ENCODE measurements at regions not wholly inside any gene's neighbourhood (a gene's known extent, or its start where the extent isn't known, plus 50 kb on each side); places are given as distances from the start of the nearest gene placed in this dataset.

DNA sequence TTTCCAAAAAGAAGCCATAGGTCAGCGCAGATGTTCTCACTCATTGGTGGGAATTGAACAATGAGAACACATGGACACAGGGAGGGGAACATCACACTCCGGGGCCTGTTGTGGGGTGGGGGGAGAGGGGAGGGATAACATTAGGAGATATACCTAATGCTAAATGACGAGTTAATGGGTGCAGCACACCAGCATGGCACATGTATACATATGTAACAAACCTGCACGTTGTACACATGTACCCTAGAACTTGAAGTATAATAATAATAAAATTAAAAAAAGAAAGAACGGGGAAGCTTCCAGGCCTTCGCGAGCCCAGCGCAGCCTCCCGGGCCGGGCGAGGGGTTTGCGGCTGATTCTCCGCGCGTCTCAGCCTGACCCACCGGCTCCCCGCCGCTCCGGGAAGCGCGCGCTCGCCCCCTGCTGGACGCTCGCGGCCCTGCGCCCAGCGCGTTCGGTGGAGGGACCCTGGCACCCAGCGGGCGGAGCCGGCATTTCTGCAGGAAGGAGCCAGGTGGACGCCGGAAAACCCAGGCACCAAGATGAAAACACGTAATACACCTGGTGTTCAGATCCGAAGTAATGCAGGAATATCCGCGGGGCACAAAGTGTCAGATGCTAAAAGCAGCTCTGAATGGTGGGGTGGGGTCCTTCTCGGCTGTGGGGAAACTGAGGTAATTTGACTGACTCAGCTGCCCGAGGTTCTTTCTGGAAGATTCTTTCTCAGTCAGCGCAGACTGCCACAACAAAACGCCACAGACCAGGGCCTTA, 67.1 kb upstream of the PPP1R26 start:
- DNase-seq: peak; percentile 72

DNA sequence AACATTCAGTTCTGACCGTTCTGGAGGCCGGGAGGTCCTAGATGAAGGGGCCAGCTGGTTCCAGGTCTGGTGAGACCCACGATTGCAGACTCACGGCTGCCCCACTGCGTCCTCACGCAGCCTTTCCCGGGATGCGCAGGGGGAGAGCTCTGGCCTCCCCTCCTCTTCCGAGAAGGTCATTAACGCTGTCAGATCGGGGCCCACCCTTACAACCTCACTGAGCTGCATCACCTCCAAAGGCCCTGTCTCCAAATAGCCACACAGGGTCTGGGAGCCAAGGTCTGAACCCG, 66.6 kb upstream of the PPP1R26 start:
- no peak for DNase-seq

DNA sequence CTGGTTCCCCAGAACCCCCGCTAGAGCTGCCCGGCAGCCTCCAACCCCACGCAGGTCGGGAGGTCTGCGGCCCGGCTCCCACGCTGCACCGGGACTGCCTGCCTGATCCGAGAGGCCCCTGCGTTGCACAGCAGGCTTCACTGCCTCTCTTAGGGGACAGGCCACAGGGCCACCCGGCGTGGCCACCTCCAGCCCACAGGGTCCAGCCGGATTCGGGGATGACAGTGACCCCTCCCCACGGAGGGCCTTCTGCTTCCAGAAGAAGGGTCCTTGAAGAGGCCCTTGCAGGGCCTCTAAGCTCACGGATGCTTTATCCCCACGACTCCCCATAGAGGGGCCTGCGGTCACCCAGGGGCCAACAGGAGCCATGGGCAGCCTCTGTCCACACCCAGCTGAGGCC, 66.1 kb upstream of the PPP1R26 start:
- no peak for DNase-seq

GRCh38 chr9:135414293-135414692, 65.3 kb upstream of the PPP1R26 start:
- DNase-seq: no peak

DNA sequence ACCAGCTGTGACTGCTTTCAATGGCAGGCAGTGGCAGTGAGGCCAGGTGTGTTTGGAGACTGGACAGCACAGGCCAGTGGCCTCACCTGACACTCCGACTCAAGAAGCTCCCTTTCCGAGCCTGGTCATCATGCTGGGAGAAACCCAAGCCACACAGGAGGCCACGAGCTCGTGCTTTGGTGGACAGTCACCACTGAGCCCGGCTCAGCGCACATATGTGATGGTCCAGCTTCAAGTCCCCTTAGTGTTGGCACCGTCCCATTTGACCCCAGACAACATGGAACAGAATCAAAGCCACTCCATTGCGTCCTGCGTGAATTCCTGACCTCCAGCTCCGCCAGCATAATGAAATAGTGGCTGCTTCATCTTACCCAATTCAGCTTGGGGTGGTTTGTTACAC, 64.0 kb upstream of the PPP1R26 start:
- DNase-seq: no peak

DNA sequence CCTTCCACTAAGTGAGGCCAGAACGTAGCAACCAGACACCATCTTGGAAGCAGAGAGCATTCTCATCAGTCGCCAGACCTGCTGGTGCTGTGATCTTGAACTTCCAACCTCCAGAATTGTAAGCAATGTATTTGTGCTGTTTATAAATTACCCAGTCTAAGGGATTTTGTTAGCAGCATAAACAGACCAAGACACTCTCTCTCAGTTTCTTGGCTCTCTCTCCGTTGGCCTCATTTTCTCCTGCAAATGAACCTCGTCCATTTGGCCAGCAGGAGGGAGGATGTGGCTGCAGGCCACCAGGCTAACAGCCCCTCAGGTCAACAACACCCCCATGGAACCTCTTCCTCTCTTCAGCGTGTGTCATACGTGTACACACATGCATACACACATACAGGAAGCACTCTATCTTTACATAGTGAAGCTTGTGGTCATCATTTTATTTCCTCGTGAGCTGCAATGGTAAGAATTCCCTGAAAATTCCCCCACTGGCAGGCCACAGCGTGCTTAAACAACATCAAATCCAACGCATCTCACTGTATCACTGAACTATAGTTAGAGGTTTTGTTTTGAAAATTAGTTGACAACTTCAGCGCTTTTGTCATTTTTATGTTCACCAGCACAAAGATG, 62.8 kb upstream of the PPP1R26 start:
- no peak for DNase-seq

- no peak for DNase-seq
Measured at GRCh38 chr9:135418161-135418560, 61.4 kb upstream of the PPP1R26 start.

- DNase-seq: no peak
Measured at GRCh38 chr9:135419106-135419505, 60.5 kb upstream of the PPP1R26 start.

DNA sequence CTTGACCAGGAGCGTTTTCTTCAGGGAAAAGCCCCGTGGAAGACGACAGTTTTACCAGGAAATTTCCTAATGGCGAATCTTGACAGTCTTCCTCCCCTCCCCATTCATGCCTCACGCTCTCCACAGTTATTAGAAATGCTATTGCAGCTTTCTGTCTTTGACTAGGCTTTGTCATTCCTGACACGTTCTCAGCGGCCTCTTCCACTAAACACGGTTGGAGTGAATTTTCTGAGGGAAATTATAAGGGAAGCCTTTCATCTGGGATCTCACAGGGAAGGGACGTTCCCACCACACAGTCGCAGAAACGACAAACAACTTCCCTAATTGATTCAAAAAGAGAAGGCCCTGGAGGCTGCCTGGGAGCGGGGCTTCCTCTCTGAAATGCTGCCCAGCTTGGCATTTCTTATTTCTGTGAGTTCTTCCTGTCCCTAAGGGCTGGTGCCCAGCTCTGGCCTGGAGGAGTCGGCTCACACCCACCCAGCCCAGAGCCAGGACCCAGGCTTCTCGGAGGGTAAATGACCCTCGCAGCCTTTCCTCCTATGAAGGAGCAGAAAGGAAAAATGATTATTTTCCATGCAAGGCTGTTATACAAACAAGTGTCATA, 57.1 kb upstream of the PPP1R26 start:
- DNase-seq: no peak

DNA sequence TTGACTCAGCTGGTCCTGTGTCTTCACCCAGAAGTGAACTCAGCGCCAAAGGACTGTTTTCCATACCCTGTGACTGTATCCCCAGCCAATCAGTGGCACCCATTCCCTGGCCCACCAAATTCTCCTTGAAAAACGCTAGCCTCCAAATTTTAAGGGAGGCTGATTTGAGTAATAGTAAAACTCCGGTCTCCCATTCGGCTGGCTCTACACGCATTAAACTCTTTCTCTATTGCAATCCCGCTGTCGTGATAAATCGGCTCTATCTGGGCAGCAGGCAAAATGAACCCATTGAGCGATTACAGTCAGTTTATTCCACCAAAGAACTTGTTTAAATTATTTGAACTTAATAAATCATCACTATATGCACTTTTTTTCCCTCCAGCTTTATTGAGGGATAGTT, 55.9 kb upstream of the PPP1R26 start:
- DNase-seq: no peak
